ENCODE measurements at regions not wholly inside any gene's neighbourhood (a gene's known extent, or its start where the extent isn't known, plus 50 kb on each side); places are given as distances from the start of the nearest gene placed in this dataset.
"Not testable (repeated sequence)": the region's sequence is repeated elsewhere in the genome, so short reads cannot be mapped to it uniquely, and the experiment has no call there.

GRCh38 chr1:209109001-209109785, 474.3 kb upstream of the CAMK1G start:
- no peak for DNase-seq (ENCODE audit: low read depth)

- DNase-seq (ENCODE audit: low read depth), result no peak
These were observed 470.0 kb upstream of the CAMK1G start for GRCh38 chr1:209113521-209113920.

GRCh38 chr1:209116705-209117104, 466.8 kb upstream of the CAMK1G start:
- no peak for DNase-seq (ENCODE audit: low read depth)

GRCh38 chr1:209123601-209124000, 459.9 kb upstream of the CAMK1G start:
- no peak for DNase-seq (ENCODE audit: low read depth)

GRCh38 chr1:209129091-209129490, 454.4 kb upstream of the CAMK1G start:
- DNase-seq (ENCODE audit: low read depth), result not testable (repeated sequence)

GRCh38 chr1:209130886-209131285, 452.6 kb upstream of the CAMK1G start:
- no peak for DNase-seq (ENCODE audit: low read depth)

- no peak for DNase-seq (ENCODE audit: low read depth)
These were observed 450.6 kb upstream of the CAMK1G start for GRCh38 chr1:209132736-209133467.

GRCh38 chr1:209134001-209134400, 449.5 kb upstream of the CAMK1G start:
- DNase-seq (ENCODE audit: low read depth), result no peak

GRCh38 chr1:209143916-209144315, 439.6 kb upstream of the CAMK1G start:
- DNase-seq (ENCODE audit: low read depth), result no peak

GRCh38 chr1:209150114-209150513, 433.4 kb upstream of the CAMK1G start:
- no peak for DNase-seq (ENCODE audit: low read depth)

GRCh38 chr1:209153411-209153810, 430.1 kb upstream of the CAMK1G start:
- DNase-seq (ENCODE audit: low read depth), result no peak

GRCh38 chr1:209154912-209155311, 428.6 kb upstream of the CAMK1G start:
- no peak for DNase-seq (ENCODE audit: low read depth)

GRCh38 chr1:209155546-209155945, 428.0 kb upstream of the CAMK1G start:
- DNase-seq (ENCODE audit: low read depth), result no peak

- no peak for DNase-seq (ENCODE audit: low read depth)
These were observed 426.5 kb upstream of the CAMK1G start for GRCh38 chr1:209156991-209157390.

- DNase-seq (ENCODE audit: low read depth), result no peak
These were observed 425.8 kb upstream of the CAMK1G start for GRCh38 chr1:209157546-209158249.

- DNase-seq (ENCODE audit: low read depth), result no peak
These were observed 424.7 kb upstream of the CAMK1G start for GRCh38 chr1:209158851-209159250.

GRCh38 chr1:209160230-209160629, 423.3 kb upstream of the CAMK1G start:
- no peak for DNase-seq (ENCODE audit: low read depth)

GRCh38 chr1:209162651-209163050, 420.9 kb upstream of the CAMK1G start:
- DNase-seq (ENCODE audit: low read depth), result no peak

GRCh38 chr1:209168204-209168603, 415.3 kb upstream of the CAMK1G start:
- DNase-seq (ENCODE audit: low read depth), result no peak

- DNase-seq (ENCODE audit: low read depth), result no peak
These were observed 412.4 kb upstream of the CAMK1G start for GRCh38 chr1:209171151-209171550.

GRCh38 chr1:209172286-209172685, 411.2 kb upstream of the CAMK1G start:
- DNase-seq (ENCODE audit: low read depth), result no peak

GRCh38 chr1:209172792-209173542, 410.5 kb upstream of the CAMK1G start:
- not testable (repeated sequence) for DNase-seq (ENCODE audit: low read depth)

All from CMK (cell line).